ENCODE measurements at regions not wholly inside any gene's neighbourhood (a gene's known extent, or its start where the extent isn't known, plus 50 kb on each side); places are given as distances from the start of the nearest gene placed in this dataset.

DNA sequence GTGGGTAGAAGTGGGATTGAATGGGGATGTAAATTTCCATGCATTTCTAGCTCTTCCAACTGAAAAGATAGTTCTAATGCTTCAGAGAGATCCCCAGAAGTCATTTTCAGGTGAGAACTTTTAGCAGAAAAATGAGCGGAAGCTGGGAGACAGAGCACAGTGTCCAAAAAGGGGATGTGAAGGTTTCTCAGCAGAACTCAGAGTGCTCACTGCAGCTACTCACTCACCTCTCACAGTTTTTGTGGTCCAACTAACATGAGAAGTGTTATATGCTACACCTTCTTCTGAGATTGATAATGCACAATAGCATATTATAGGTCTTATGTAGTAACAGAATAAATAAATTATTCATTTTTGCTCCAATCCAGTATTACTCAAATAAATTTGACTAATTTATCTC is 519.2 kb upstream of the HS3ST5 start:
- DNase-seq (ENCODE audit: low read depth) = no peak
- no peak overlapping the region for H3K4me3 ChIP-seq (replicated peaks; ENCODE audit: low read depth, low read length)
- TF ChIP-seq CTCF (IDR thresholded peaks at IDR 0.05; ENCODE audit: low read length, missing control alignments) = no peak

DNA sequence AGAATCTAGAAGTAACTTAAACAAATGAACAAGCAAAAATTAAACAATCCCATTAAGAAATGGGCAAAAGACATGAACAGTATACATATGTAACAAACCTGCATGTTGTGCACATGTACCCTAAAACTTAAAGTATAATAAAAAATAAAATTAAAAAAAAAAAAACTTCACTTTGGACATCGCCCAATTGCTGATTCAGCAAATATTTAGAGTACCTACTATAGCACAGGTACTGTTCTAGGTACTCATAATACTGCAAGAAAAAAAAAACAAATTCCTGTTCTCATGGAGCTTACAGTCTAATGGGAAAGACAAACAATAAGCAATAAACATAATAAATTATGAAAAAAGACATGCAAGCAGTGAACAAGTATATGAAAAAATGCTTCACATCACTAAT is 501.5 kb upstream of the HS3ST5 start:
- DNase-seq (ENCODE audit: low read depth) = no peak
- no peak for TF ChIP-seq CTCF (IDR thresholded peaks at IDR 0.05; ENCODE audit: low read length, missing control alignments)

DNA sequence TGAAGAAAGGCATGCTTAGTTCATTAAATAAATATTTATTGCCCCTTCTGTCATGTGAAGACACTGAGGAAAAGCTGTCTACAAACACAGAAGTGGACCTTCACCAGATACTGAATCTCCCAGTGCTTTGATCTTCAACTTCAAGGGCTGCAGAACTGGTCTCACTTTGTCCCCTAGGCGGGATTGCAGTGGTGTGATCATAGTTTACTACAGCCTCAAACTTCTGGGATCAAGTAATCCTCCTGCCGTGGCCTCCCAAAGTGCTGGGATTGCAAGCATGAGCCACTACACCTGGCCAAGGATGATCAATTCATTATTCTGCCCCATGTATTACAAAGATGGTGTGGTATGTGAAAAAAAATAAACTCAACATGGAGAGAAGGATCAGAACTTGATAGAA is 496.2 kb upstream of the HS3ST5 start:
- H3K4me3 ChIP-seq (replicated peaks; ENCODE audit: low read depth, low read length) = no peak overlapping the region
- TF ChIP-seq CTCF (IDR thresholded peaks at IDR 0.05; ENCODE audit: low read length, missing control alignments) = no peak
- no peak for DNase-seq (ENCODE audit: low read depth)

More for the DNA sequence above, 501.5 kb upstream of the HS3ST5 start:
- no peak overlapping the region for H3K4me3 ChIP-seq (replicated peaks; ENCODE audit: low read depth, low read length)

- TF ChIP-seq CTCF (IDR thresholded peaks at IDR 0.05; ENCODE audit: low read length, missing control alignments) = no peak
- no peak for DNase-seq (ENCODE audit: low read depth)
- no peak overlapping the region for H3K4me3 ChIP-seq (replicated peaks; ENCODE audit: low read depth, low read length)
Measured at GRCh38 chr6:114833211-114833610, 490.4 kb upstream of the HS3ST5 start.

DNA sequence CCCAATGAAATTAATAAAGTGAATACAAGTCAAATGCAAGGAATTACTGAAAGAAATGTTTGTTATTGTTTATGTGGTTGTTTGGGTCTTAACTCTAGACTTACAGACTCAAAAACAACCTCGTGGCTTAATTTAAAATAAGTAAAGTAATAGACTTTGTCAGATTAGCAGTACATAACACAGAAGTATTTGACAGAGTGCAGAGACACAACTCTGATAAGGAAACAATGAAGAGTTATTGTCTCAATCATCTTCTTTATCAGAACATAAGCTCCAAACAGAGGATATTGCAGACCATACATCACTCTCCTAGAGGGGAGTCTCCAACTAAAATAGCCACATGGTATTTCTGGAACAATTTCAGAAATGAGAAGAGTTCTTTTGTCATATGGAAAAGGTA is 487.7 kb upstream of the HS3ST5 start:
- no peak overlapping the region for H3K4me3 ChIP-seq (replicated peaks; ENCODE audit: low read depth, low read length)
- no peak for DNase-seq (ENCODE audit: low read depth)
- TF ChIP-seq CTCF (IDR thresholded peaks at IDR 0.05; ENCODE audit: low read length, missing control alignments) = no peak

DNA sequence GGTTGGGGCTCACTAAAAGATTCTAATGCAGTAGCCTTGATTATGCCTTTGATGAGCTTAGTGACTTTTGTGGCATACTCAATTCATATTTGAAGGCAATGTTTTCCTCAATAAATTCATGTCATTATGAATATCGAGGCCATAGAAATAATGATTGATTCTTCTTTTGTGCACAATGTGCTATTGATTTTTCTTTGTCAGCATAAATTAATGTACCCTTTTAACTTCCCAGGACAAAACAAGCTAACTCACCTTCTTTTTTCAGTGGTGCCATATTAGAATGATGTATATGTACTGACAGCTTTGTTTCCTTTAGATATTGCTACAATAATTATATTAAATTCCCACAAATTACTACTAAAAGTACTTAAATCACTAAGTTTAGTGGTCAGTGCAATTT is 484.3 kb upstream of the HS3ST5 start:
- no peak for DNase-seq (ENCODE audit: low read depth)
- TF ChIP-seq CTCF (IDR thresholded peaks at IDR 0.05; ENCODE audit: low read length, missing control alignments) = no peak
- H3K4me3 ChIP-seq (replicated peaks; ENCODE audit: low read depth, low read length) = no peak overlapping the region

DNA sequence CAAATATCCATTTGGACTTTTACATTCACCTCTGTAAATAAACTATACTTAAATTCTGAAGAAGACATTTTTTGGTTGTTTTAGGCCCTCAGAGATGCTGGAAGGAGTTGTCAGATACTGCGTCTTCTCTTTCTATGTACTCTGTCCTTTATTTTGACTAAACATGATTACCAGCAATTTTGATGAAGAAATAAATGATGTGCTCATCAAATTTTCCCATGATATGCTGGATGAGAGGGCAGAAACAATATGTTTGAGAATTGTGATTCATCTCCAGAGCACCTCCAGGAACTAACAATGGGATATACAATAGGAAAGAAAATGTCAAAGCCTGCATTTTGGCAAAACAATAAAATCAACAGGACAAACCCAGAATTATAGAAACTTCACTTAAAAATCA is 481.6 kb upstream of the HS3ST5 start:
- no peak for TF ChIP-seq CTCF (IDR thresholded peaks at IDR 0.05; ENCODE audit: low read length, missing control alignments)
- H3K4me3 ChIP-seq (replicated peaks; ENCODE audit: low read depth, low read length) = no peak overlapping the region
- no peak for DNase-seq (ENCODE audit: low read depth)
